Cardiac fibroblast (primary cell): ENCODE measurements at regions not wholly inside any gene's neighbourhood (a gene's known extent, or its start where the extent isn't known, plus 50 kb on each side); places are given as distances from the start of the nearest gene placed in this dataset.

Experiments
- DNase-seq, 2 donors: peaks; one replicate each; pipeline versions ENCODE4 v3.0.0 to v3.0.0-alpha.2; 2010; ENCODE audit warnings: low read depth in 2 of 2
- H3K4me3 ChIP-seq, 2 donors: replicated peaks in 1 of 2; 1 replicate in 1 of 2; 2 replicates in 1 of 2; pipeline ENCODE4 v1.5.1; 2011; ENCODE audit warnings: low read depth in 2 of 2, low read length in 2 of 2, mild to moderate bottlenecking in 2 of 2, moderate library complexity in 1 of 2
- TF ChIP-seq, protein P1 (sequence below): IDR thresholded peaks from one replicate; pipeline ENCODE4 v1.5.1; 2011; ENCODE audit warnings: low read depth, mild to moderate bottlenecking, low read length, inconsistent platforms

DNA sequence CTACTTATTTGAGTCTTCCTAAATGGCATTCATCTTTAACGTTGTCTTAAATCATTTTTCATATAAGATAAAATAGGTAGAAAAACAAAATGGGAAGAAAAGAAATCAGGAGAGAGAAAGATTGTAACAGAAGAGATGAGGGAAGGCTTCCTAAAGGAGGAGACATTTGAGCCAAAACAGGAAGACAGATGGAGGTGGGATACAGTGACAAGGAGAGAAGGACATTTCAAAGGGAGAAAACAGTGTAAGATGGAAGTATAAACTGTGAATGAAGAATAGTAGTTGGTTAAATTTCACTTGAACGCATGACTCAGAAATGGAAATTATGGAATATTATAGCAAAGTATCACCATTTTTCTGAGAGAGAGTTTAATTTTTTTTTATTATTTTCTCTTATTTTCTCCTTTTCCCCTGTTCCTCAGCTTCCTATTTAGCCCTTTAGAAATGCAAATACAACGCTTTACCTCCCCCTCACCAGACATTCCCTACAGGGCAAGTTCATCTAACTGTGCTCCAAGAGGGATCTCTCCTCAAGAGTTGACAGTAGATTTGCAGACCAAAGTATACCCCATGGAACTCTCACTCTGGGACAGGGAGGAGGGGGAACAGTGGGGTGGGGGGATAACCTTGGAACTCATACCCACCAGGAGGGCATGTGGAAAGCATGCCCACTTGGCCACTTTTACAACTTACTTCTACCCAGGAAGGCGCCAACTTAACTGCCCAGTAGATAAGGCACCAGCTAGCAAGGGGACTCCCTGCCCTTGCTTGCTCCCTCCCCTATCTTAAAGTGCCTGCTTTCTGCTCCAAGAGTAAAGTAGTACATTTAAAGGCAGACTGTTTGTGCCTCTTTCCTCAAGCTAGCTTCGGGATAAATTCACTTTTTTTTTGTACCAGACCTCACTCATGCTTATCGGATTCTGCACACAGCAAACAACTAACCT, 304.7 kb upstream of the POU5F2 start:
- no peak for DNase-seq
- TF ChIP-seq, protein P1, sequence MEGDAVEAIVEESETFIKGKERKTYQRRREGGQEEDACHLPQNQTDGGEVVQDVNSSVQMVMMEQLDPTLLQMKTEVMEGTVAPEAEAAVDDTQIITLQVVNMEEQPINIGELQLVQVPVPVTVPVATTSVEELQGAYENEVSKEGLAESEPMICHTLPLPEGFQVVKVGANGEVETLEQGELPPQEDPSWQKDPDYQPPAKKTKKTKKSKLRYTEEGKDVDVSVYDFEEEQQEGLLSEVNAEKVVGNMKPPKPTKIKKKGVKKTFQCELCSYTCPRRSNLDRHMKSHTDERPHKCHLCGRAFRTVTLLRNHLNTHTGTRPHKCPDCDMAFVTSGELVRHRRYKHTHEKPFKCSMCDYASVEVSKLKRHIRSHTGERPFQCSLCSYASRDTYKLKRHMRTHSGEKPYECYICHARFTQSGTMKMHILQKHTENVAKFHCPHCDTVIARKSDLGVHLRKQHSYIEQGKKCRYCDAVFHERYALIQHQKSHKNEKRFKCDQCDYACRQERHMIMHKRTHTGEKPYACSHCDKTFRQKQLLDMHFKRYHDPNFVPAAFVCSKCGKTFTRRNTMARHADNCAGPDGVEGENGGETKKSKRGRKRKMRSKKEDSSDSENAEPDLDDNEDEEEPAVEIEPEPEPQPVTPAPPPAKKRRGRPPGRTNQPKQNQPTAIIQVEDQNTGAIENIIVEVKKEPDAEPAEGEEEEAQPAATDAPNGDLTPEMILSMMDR = no peak
- no peak overlapping the region for H3K4me3 ChIP-seq

DNA sequence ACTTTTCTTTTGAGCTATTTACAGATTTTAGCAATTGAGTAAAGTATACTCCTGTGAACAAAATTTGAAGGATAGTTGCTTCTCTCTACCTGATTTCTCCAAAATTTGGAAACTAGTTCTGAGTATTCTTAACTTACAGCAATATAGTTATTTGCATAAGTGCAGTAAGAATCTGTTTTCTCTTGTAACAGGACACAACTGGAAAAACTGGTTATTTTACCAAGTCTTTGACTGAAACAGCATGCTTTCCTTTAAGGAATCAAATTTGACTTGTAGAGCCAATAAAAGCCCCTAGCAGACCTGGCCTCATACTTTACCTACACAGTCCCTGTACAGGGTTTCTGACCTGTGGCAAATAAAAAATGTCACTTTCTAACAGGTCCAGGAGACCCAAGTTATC, 301.9 kb upstream of the POU5F2 start:
- TF ChIP-seq, protein P1 = no peak
- DNase-seq = no peak
- no peak overlapping the region for H3K4me3 ChIP-seq

DNA sequence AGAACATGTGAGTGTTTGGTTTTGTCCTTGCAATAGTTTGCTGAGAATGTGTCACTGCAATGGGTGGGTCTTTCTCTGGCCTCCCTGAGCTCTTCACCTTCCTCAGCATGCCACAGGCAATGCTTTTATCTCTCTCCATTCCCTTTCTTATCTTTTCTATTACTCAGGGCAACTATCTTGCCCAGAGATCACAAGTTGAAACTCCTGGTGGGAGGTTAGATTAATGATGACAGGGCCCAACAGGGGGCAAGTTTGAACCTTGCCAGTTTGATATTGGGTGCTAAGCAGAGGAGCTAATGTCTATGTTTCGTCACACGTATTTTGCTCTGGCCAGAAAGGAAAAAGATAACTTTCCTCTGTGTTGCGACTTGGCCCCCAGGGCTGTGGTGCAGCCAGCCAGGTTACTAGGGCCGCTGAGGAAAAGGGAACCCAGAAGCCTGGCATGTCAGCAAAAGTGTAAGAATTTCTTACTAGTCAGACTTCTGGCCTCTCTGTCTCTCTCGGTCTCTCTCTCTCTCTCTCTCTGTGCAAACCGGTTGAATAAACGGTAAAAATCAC, 299.3 kb upstream of the POU5F2 start:
- no peak for DNase-seq
- TF ChIP-seq, protein P1 = no peak
- no peak overlapping the region for H3K4me3 ChIP-seq

DNA sequence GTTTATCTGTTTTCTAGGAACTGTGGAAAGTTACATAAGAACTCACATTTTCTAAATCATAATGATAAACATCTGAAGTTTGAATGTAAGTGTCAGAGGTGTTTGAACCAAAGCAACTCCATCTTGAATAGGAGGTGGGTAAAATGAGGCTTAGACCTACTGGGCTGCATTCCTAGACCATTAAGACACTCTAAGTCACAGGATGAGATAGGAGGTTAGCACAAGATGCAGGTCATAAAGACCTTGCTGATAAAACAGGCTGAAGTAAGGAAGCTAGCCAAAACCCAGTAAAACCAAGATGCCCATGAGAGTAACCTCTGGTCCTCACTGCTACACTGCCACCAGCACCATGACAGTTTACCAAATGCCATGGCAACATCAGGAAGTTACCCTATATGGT, 297.7 kb upstream of the POU5F2 start:
- no peak overlapping the region for H3K4me3 ChIP-seq
- DNase-seq = no peak
- TF ChIP-seq, protein P1 = no peak

DNA sequence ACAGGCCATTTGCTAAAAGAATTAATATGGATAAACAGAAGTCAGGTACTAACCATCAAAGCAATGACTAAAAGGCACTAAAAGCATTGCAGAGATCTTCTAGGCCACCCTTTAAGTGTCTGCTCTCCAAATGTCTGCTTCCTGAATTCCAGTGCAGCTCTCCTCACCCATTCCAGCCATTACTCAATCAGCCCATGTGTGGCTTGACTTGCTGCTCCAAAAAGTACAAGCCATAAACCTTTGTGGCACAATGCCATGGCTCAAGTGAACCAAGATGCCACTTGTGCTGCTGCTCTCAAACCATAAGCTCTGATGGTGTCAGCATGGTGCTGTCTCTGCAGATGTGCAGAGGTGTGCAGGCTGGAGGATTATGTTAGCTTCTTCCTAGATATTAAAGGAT, 290.2 kb upstream of the POU5F2 start:
- TF ChIP-seq, protein P1 = no peak
- no peak overlapping the region for H3K4me3 ChIP-seq
- DNase-seq = peak; percentile 20 to 38

DNA sequence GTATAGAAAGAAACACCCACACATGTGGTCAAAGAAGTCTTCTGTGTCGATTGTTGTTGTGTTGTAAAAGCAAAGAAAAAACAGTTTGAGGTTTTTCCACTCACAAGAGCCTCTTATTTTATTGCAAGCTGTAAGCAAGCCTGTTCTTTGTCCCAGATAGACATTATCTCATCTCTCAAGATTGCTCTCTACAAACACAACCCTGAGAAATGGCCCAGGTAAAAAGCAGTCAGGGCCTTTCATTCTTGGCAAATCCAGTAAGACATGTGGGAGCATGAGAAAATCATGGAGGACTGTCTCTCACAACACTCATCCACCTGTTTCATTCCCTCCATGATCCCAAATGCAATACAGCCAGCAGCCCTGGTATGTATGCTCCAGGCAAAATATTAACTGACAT, 286.6 kb upstream of the POU5F2 start:
- TF ChIP-seq, protein P1 = no peak
- no peak for DNase-seq
- H3K4me3 ChIP-seq = no peak overlapping the region
